HEK293 (cell line): ENCODE measurements at regions not wholly inside any gene's neighbourhood (a gene's known extent, or its start where the extent isn't known, plus 50 kb on each side); places are given as distances from the start of the nearest gene placed in this dataset.

Source experiments
- BCL6B ChIP-seq: fragments of 450-650 bp; formaldehyde crosslinking; IDR thresholded peaks from 2 replicates; pipeline ENCODE4 v1.5.1; 2017; ENCODE audit warnings: missing biosample characterization, missing genetic modification characterization
- EGR2 ChIP-seq: fragments of 450-650 bp; formaldehyde crosslinking; IDR thresholded peaks from 2 replicates; pipeline ENCODE4 v1.5.1; 2016; ENCODE audit warnings: low read depth, missing biosample characterization, missing genetic modification characterization
- GFI1B ChIP-seq: fragments of 450-650 bp; formaldehyde crosslinking; IDR thresholded peaks from 2 replicates; pipeline ENCODE4 v1.5.1; 2016; ENCODE audit warnings: missing biosample characterization, missing genetic modification characterization
- KLF10 ChIP-seq: fragments of 450-650 bp; IDR thresholded peaks from 2 replicates; pipeline ENCODE4 v1.5.1; 2018; ENCODE audit warnings: missing biosample characterization, mild to moderate bottlenecking, missing genetic modification characterization
- MEIS1 ChIP-seq: sonication (generic); formaldehyde crosslinking; IDR thresholded peaks from 2 replicates; pipeline ENCODE4 v1.8.1; 2022; ENCODE audit warnings: missing genetic modification reagents, mild to moderate bottlenecking, borderline replicate concordance
- OSR2 ChIP-seq: fragments of 450-650 bp; formaldehyde crosslinking; IDR thresholded peaks from 2 replicates; pipeline ENCODE4 v1.5.1; 2016; ENCODE audit warnings: missing biosample characterization, missing genetic modification characterization
- PATZ1 ChIP-seq: fragments of 450-650 bp; formaldehyde crosslinking; IDR thresholded peaks from 2 replicates; pipeline ENCODE4 v1.5.1; 2016; ENCODE audit warnings: missing biosample characterization, missing genetic modification characterization
- PRDM6 ChIP-seq: fragments of 450-650 bp; formaldehyde crosslinking; IDR thresholded peaks from 2 replicates; pipeline ENCODE4 v1.5.1; 2017; ENCODE audit warnings: missing biosample characterization, missing genetic modification characterization
- RBAK ChIP-seq: fragments of 450-650 bp; formaldehyde crosslinking; IDR thresholded peaks from 2 replicates; pipeline ENCODE4 v1.5.1; 2016; ENCODE audit warnings: missing biosample characterization, missing genetic modification characterization
- SCRT1 ChIP-seq: fragments of 450-650 bp; formaldehyde crosslinking; IDR thresholded peaks from 2 replicates; pipeline ENCODE4 v1.5.1; 2016; ENCODE audit warnings: missing biosample characterization, missing genetic modification characterization, borderline replicate concordance
- TSHZ1 ChIP-seq: fragments of 450-650 bp; formaldehyde crosslinking; IDR thresholded peaks from 2 replicates; pipeline ENCODE4 v1.5.1; 2016; ENCODE audit warnings: missing biosample characterization, missing genetic modification characterization, borderline replicate concordance
- ZBTB20 ChIP-seq: fragments of 450-650 bp; formaldehyde crosslinking; IDR thresholded peaks from 2 replicates; pipeline ENCODE4 v1.5.1; 2016; ENCODE audit warnings: missing biosample characterization, missing genetic modification characterization
- ZNF10 ChIP-seq: fragments of 450-650 bp; formaldehyde crosslinking; IDR thresholded peaks from 2 replicates; pipeline ENCODE4 v1.5.1; 2017; ENCODE audit warnings: missing biosample characterization, missing genetic modification characterization
- ZNF155 ChIP-seq: fragments of 450-650 bp; formaldehyde crosslinking; IDR thresholded peaks from 2 replicates; pipeline ENCODE4 v1.5.1; 2016; ENCODE audit warnings: missing biosample characterization, missing genetic modification characterization
- ZNF16 ChIP-seq: fragments of 450-650 bp; formaldehyde crosslinking; IDR thresholded peaks from 2 replicates; pipeline ENCODE4 v1.5.1; 2016; ENCODE audit warnings: low read depth, missing biosample characterization, missing genetic modification characterization
- ZNF292 ChIP-seq: fragments of 450-650 bp; formaldehyde crosslinking; IDR thresholded peaks from 2 replicates; pipeline ENCODE4 v1.5.1; 2016; ENCODE audit warnings: low read depth, missing biosample characterization, missing genetic modification characterization, borderline replicate concordance
- ZNF324 ChIP-seq: fragments of 450-650 bp; formaldehyde crosslinking; IDR thresholded peaks from 2 replicates; pipeline ENCODE4 v1.5.1; 2016; ENCODE audit warnings: missing biosample characterization, missing genetic modification characterization
- ZNF350 ChIP-seq: fragments of 450-650 bp; formaldehyde crosslinking; IDR thresholded peaks from 2 replicates; pipeline ENCODE4 v1.5.0; 2017; ENCODE audit warnings: missing biosample characterization, mild to moderate bottlenecking, missing genetic modification characterization
- ZNF366 ChIP-seq: fragments of 450-650 bp; formaldehyde crosslinking; conservative IDR thresholded peaks from 2 replicates; pipeline ENCODE4 v1.5.1; 2016; ENCODE audit warnings: missing biosample characterization, missing genetic modification characterization
- ZNF391 ChIP-seq: fragments of 450-650 bp; formaldehyde crosslinking; IDR thresholded peaks from 2 replicates; pipeline ENCODE4 v1.5.1; 2016; ENCODE audit warnings: low read depth, missing biosample characterization, missing genetic modification characterization, borderline replicate concordance
- ZNF513 ChIP-seq: fragments of 450-650 bp; IDR thresholded peaks from 2 replicates; pipeline ENCODE4 v1.5.1; 2018; ENCODE audit warnings: missing biosample characterization, missing genetic modification characterization
- ZNF549 ChIP-seq: fragments of 450-650 bp; IDR thresholded peaks from 2 replicates; pipeline ENCODE4 v1.5.1; 2018; ENCODE audit warnings: missing biosample characterization, missing genetic modification characterization, mild to moderate bottlenecking, inconsistent platforms, moderate library complexity
- ZNF664 ChIP-seq: fragments of 450-650 bp; formaldehyde crosslinking; IDR thresholded peaks from 2 replicates; pipeline ENCODE4 v1.5.1; 2016; ENCODE audit warnings: missing biosample characterization, missing genetic modification characterization
- ZNF692 ChIP-seq: fragments of 450-650 bp; formaldehyde crosslinking; IDR thresholded peaks from 2 replicates; pipeline ENCODE4 v1.5.1; 2016; ENCODE audit warnings: missing biosample characterization, missing genetic modification characterization
- ZNF768 ChIP-seq: fragments of 450-650 bp; formaldehyde crosslinking; IDR thresholded peaks from 2 replicates; pipeline ENCODE4 v1.5.1; 2018; ENCODE audit warnings: missing biosample characterization, mild to moderate bottlenecking, missing genetic modification characterization
- ZSCAN5A ChIP-seq: fragments of 450-650 bp; formaldehyde crosslinking; IDR thresholded peaks from 2 replicates; pipeline ENCODE4 v1.5.1; 2016; ENCODE audit warnings: missing biosample characterization, missing genetic modification characterization

GRCh38 chr6:4322846-4323309, 187.5 kb upstream of the ECI2 start (continued):
- no peak for TF ChIP-seq SCRT1 (tag by site-specific recombination)
- TF ChIP-seq ZNF324 (tag by site-specific recombination): peak; percentile 61; the same call in 1 of the 2 replicates
- TF ChIP-seq ZNF16: peak; percentile 95
- no peak for TF ChIP-seq ZNF10
- TF ChIP-seq ZNF292: no peak
- peak; percentile 87 for TF ChIP-seq ZNF692 (tag by site-specific recombination)
- peak; percentile 52; the same call in 1 of the 2 replicates for TF ChIP-seq ZNF366 (tag by site-specific recombination)
- no peak for TF ChIP-seq MEIS1 (CRISPR knock-in tag)
- TF ChIP-seq EGR2: 0 out of 2 replicates have a peak, but pooled peaks have one; percentile 13
- peak; percentile 43; the same call in 1 of the 2 replicates for TF ChIP-seq PRDM6 (tag by site-specific recombination)
- TF ChIP-seq OSR2 (tag by site-specific recombination): 0 out of 2 replicates have a peak, but pooled peaks have one; percentile 26
- TF ChIP-seq TSHZ1: peak; percentile 72; the same call in 1 of the 2 replicates
- no peak for TF ChIP-seq ZNF513
- TF ChIP-seq RBAK: no peak
- no peak for TF ChIP-seq ZNF664 (tag by site-specific recombination)
- no peak for TF ChIP-seq ZNF350 (tag by site-specific recombination)
- TF ChIP-seq ZNF549 (tag by site-specific recombination): no peak
- TF ChIP-seq ZNF768 (tag by site-specific recombination): no peak
- peak; percentile 64; the same call in 1 of the 2 replicates for TF ChIP-seq BCL6B (tag by site-specific recombination)
- peak; percentile 49; the same call in 1 of the 2 replicates for TF ChIP-seq PATZ1
- TF ChIP-seq ZNF155: no peak
- TF ChIP-seq ZSCAN5A: no peak
- TF ChIP-seq ZBTB20 (tag by site-specific recombination): peak; percentile 83
- peak; percentile 27; the same call in 1 of the 2 replicates for TF ChIP-seq ZNF391 (tag by site-specific recombination)
- TF ChIP-seq GFI1B (tag by site-specific recombination): peak; percentile 15; the same call in 1 of the 2 replicates
- TF ChIP-seq KLF10: 0 out of 2 replicates have a peak, but pooled peaks have one; percentile 34
